ENCODE measurements at regions not wholly inside any gene's neighbourhood (a gene's known extent, or its start where the extent isn't known, plus 50 kb on each side); places are given as distances from the start of the nearest gene placed in this dataset.

DNA sequence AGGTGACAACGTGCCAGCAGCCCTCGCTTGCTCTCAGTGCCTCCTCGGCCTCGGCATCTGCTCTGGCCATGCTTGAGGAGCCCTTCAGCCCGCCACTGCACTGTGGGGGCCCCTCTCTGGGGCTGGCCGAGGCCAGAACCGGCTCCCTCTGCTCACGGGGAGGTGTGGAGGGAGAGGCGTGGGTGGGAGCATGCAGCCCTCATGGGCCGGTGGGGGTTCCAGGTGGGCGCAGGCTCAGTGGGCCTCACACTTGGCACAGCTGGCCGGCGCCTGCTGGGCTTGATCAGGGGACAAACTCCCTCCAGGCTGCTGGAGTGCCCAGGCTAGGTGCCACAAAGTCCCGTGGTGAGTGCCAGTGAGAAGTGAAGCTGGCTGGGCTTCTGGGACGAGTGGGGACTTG, 566.6 kb upstream of the ID4 start:
- no peak for TF ChIP-seq EZH2 (optimal IDR thresholded peaks at IDR 0.05; ENCODE audit: low read depth, low read length)
- TF ChIP-seq, protein P1, sequence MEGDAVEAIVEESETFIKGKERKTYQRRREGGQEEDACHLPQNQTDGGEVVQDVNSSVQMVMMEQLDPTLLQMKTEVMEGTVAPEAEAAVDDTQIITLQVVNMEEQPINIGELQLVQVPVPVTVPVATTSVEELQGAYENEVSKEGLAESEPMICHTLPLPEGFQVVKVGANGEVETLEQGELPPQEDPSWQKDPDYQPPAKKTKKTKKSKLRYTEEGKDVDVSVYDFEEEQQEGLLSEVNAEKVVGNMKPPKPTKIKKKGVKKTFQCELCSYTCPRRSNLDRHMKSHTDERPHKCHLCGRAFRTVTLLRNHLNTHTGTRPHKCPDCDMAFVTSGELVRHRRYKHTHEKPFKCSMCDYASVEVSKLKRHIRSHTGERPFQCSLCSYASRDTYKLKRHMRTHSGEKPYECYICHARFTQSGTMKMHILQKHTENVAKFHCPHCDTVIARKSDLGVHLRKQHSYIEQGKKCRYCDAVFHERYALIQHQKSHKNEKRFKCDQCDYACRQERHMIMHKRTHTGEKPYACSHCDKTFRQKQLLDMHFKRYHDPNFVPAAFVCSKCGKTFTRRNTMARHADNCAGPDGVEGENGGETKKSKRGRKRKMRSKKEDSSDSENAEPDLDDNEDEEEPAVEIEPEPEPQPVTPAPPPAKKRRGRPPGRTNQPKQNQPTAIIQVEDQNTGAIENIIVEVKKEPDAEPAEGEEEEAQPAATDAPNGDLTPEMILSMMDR (IDR thresholded peaks at IDR 0.05; ENCODE audit: low read length) = no peak

Data from MM.1S (cell line).